Endodermal cell (in vitro differentiated cells): ENCODE measurements at regions not wholly inside any gene's neighbourhood (a gene's known extent, or its start where the extent isn't known, plus 50 kb on each side); places are given as distances from the start of the nearest gene placed in this dataset.

Experiments used
- DNase-seq: peaks from one replicate; pipeline ENCODE4 v3.0.0-alpha.2; 2017
- H3K27ac ChIP-seq: 2 replicates; pipeline ENCODE4 v1.5.1; 2013; ENCODE audit warnings: mild to moderate bottlenecking, low read depth, low read length, moderate library complexity
- H3K27me3 ChIP-seq: 2 replicates; pipeline ENCODE4 v1.6.1; 2013; ENCODE audit warnings: mild to moderate bottlenecking, low read length, moderate library complexity; ENCODE audit not compliant: insufficient read depth, control insufficient read depth, poor library complexity, severe bottlenecking
- H3K36me3 ChIP-seq: 2 replicates; pipeline ENCODE4 v1.7.0; 2013; ENCODE audit warnings: mild to moderate bottlenecking, low read length, moderate library complexity; ENCODE audit not compliant: control insufficient read depth, insufficient read depth
- H3K4me1 ChIP-seq: one replicate; pipeline ENCODE4 v1.7.0; 2013; ENCODE audit warnings: low read length; ENCODE audit not compliant: control insufficient read depth, insufficient read depth
- H3K4me3 ChIP-seq: 2 replicates; pipeline ENCODE4 v1.5.1; 2013; ENCODE audit warnings: mild to moderate bottlenecking, low read length, moderate library complexity
- H3K9ac ChIP-seq: 2 replicates; pipeline ENCODE4 v1.6.1; 2013; ENCODE audit warnings: mild to moderate bottlenecking, low read length, moderate library complexity; ENCODE audit not compliant: poor library complexity, severe bottlenecking; ENCODE audit errors: extremely low read depth
- H3K9me3 ChIP-seq: 2 replicates; pipeline ENCODE4 v1.6.1; 2013; ENCODE audit warnings: mild to moderate bottlenecking, low read length, moderate library complexity; ENCODE audit not compliant: control insufficient read depth
- H3K27ac Mint-ChIP-seq: 2 replicates; pipeline ENCODE4 v1.8.0; 2020; ENCODE audit warnings: mixed read lengths
- H3K27me3 Mint-ChIP-seq: 2 replicates; pipeline ENCODE4 v1.8.0; 2021; ENCODE audit warnings: mild to moderate bottlenecking, mixed read lengths; ENCODE audit not compliant: insufficient read depth
- H3K36me3 Mint-ChIP-seq: 2 replicates; pipeline ENCODE4 v1.8.0; 2020; ENCODE audit warnings: low read depth, mixed read lengths
- H3K4me1 Mint-ChIP-seq: 2 replicates; pipeline ENCODE4 v1.8.0; 2020; ENCODE audit warnings: mixed read lengths
- H3K4me3 Mint-ChIP-seq: 2 replicates; pipeline ENCODE4 v1.8.0; 2020; ENCODE audit warnings: mild to moderate bottlenecking, moderate library complexity, mixed read lengths
- H3K9me3 Mint-ChIP-seq: 2 replicates; pipeline ENCODE4 v1.8.0; 2020; ENCODE audit warnings: mild to moderate bottlenecking, mixed read lengths
- WGBS, 2 experiments: methylation state at CpG; one replicate each; pipeline versions ENCODE4 v1.1.5 to v1.1.7; 2013; ENCODE audit warnings: missing lambda C conversion rate in 2 of 2, mixed read lengths in 1 of 2; ENCODE audit not compliant: insufficient coverage in 1 of 2, insufficient read length in 1 of 2; 5-methylcytosine and 5-hydroxymethylcytosine counted together
- TF ChIP-seq, protein P1 (sequence below): fragments of 200-600 bp; sonication (generic); conservative IDR thresholded peaks from 2 replicates; pipeline ENCODE4 v1.5.0; 2021; ENCODE audit warnings: antibody characterized with exemption, mild to moderate bottlenecking

GRCh38 chr5:93870649-93871048 lies 129.2 kb upstream of the POU5F2 start:
- Mint-ChIP-seq H3K4me1 (peaks cover 9% of the 10 kb centered on the region), H3K9me3 (no peaks in the 10 kb centered on the region), H3K27me3 (no peaks in the 10 kb centered on the region), H3K36me3 (no peaks in the 10 kb centered on the region), H3K27ac (no peak overlapping the region), H3K4me3 (no peak overlapping the region)
- H3K4me1 ChIP-seq: no peaks in the 10 kb centered on the region
- no peaks in the 10 kb centered on the region for H3K36me3 ChIP-seq
- H3K27ac ChIP-seq: no peak overlapping the region
- H3K4me3 ChIP-seq: no peak overlapping the region
- TF ChIP-seq, protein P1, sequence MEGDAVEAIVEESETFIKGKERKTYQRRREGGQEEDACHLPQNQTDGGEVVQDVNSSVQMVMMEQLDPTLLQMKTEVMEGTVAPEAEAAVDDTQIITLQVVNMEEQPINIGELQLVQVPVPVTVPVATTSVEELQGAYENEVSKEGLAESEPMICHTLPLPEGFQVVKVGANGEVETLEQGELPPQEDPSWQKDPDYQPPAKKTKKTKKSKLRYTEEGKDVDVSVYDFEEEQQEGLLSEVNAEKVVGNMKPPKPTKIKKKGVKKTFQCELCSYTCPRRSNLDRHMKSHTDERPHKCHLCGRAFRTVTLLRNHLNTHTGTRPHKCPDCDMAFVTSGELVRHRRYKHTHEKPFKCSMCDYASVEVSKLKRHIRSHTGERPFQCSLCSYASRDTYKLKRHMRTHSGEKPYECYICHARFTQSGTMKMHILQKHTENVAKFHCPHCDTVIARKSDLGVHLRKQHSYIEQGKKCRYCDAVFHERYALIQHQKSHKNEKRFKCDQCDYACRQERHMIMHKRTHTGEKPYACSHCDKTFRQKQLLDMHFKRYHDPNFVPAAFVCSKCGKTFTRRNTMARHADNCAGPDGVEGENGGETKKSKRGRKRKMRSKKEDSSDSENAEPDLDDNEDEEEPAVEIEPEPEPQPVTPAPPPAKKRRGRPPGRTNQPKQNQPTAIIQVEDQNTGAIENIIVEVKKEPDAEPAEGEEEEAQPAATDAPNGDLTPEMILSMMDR: no peak
- no peaks in the 10 kb centered on the region for H3K9me3 ChIP-seq
- no peak overlapping the region for H3K9ac ChIP-seq
- 86 to 95% methylated on average over 2 of the region's 3 CpGs for WGBS, 2 experiments
- DNase-seq: no peak
- H3K27me3 ChIP-seq: no peaks in the 10 kb centered on the region

GRCh38 chr5:93868851-93869250 lies 127.5 kb upstream of the POU5F2 start:
- Histone ChIP-seq H3K4me3 (no peak overlapping the region), H3K36me3 (no peaks in the 10 kb centered on the region), H3K4me1 (no peaks in the 10 kb centered on the region), H3K9me3 (no peaks in the 10 kb centered on the region), H3K9ac (no peak overlapping the region), H3K27me3 (no peaks in the 10 kb centered on the region), H3K27ac (no peak overlapping the region)
- H3K27ac Mint-ChIP-seq: no peak overlapping the region
- no peak overlapping the region for H3K4me3 Mint-ChIP-seq
- no peaks in the 10 kb centered on the region for H3K9me3 Mint-ChIP-seq
- TF ChIP-seq, protein P1: no peak
- 94% methylated on average over 6 of the region's 6 CpGs; no CpG with 5 or more reads in 1 of the 2 experiments for WGBS, 2 experiments
- no peaks in the 10 kb centered on the region for H3K27me3 Mint-ChIP-seq
- DNase-seq: no peak
- peaks cover 5% of the 10 kb centered on the region for H3K4me1 Mint-ChIP-seq
- no peaks in the 10 kb centered on the region for H3K36me3 Mint-ChIP-seq

DNA sequence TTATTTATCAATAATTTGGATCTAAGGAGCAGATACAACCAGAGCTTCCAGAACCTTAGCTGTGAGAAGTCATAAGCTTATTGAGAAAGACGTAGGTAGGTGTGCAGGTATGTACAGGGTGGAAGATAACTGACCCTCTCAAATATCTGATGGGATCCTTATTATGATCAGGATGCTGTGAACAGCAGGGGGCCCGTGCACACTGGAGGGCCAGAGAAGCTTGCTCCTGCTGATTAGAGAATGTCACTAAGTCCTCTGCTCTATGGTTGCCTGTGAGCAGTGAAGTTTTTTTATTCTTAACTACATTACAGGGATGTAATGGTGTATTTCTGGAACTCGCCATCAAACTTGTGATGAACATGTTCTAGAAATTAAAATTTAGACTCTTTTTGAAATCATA lies 108.9 kb upstream of the POU5F2 start:
- WGBS, 2 experiments: 74 to 88% methylated on average over 2 to 3 of the region's 3 CpGs
- no peak for DNase-seq
- H3K9me3 Mint-ChIP-seq: peaks cover 15% of the 10 kb centered on the region

More for the DNA sequence above, 108.9 kb upstream of the POU5F2 start:
- Histone ChIP-seq H3K36me3 (no peaks in the 10 kb centered on the region), H3K4me1 (no peaks in the 10 kb centered on the region), H3K27ac (no peak overlapping the region), H3K9me3 (peaks cover 3% of the 10 kb centered on the region), H3K27me3 (no peaks in the 10 kb centered on the region), H3K9ac (no peak overlapping the region), H3K4me3 (no peak overlapping the region)
- Mint-ChIP-seq H3K36me3 (peaks cover 6% of the 10 kb centered on the region), H3K4me3 (no peak overlapping the region), H3K27me3 (no peaks in the 10 kb centered on the region), H3K27ac (no peak overlapping the region), H3K4me1 (peaks cover 2% of the 10 kb centered on the region)
- TF ChIP-seq, protein P1: no peak
